ENCODE measurements at regions not wholly inside any gene's neighbourhood (a gene's known extent, or its start where the extent isn't known, plus 50 kb on each side); places are given as distances from the start of the nearest gene placed in this dataset.

- H3K4me3 Mint-ChIP-seq (ENCODE audit: unreplicated experiment): no peak overlapping the region
- Histone ChIP-seq H3K4me1 (ENCODE audit: insufficient read depth, low read length) (peaks cover 26% of the 10 kb centered on the region), H3K27ac (ENCODE audit: low read depth, low read length) (peak overlapping the region; percentile 56), H3K79me2 (ENCODE audit: insufficient read depth, low read length) (no peaks in the 10 kb centered on the region), H3K27me3 (ENCODE audit: insufficient read depth, low read length) (no peaks in the 10 kb centered on the region), H2AFZ (ENCODE audit: low read depth, low read length) (no peak overlapping the region), H3K9me3 (ENCODE audit: insufficient read depth, low read depth, low read length) (no peaks in the 10 kb centered on the region), H3K4me2 (ENCODE audit: low read length) (no peak overlapping the region), H3K4me3 (ENCODE audit: insufficient read depth, low read depth, low read length) (no peak overlapping the region), H3K9ac (ENCODE audit: low read length) (no peak overlapping the region), H3K36me3 (ENCODE audit: insufficient read depth, low read length) (no peaks in the 10 kb centered on the region), H4K20me1 (ENCODE audit: insufficient read depth, low read length) (no peaks in the 10 kb centered on the region)
- peaks cover 3% of the 10 kb centered on the region for H3K36me3 Mint-ChIP-seq (ENCODE audit: low read depth, unreplicated experiment)
- TF ChIP-seq EZH2 (IDR thresholded peaks at IDR 0.05; ENCODE audit: insufficient read depth, low read length): no peak
- TF ChIP-seq, protein P1, sequence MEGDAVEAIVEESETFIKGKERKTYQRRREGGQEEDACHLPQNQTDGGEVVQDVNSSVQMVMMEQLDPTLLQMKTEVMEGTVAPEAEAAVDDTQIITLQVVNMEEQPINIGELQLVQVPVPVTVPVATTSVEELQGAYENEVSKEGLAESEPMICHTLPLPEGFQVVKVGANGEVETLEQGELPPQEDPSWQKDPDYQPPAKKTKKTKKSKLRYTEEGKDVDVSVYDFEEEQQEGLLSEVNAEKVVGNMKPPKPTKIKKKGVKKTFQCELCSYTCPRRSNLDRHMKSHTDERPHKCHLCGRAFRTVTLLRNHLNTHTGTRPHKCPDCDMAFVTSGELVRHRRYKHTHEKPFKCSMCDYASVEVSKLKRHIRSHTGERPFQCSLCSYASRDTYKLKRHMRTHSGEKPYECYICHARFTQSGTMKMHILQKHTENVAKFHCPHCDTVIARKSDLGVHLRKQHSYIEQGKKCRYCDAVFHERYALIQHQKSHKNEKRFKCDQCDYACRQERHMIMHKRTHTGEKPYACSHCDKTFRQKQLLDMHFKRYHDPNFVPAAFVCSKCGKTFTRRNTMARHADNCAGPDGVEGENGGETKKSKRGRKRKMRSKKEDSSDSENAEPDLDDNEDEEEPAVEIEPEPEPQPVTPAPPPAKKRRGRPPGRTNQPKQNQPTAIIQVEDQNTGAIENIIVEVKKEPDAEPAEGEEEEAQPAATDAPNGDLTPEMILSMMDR (IDR thresholded peaks at IDR 0.05; ENCODE audit: insufficient read depth, low read depth, low read length): peak; percentile 17
- peaks cover 52% of the 10 kb centered on the region for H3K4me1 Mint-ChIP-seq (ENCODE audit: low read depth, unreplicated experiment)
- FAIRE-seq (peak; percentile 9), DNase-seq (ENCODE audit: low read depth) (no peak)
- no peaks in the 10 kb centered on the region for H3K27me3 Mint-ChIP-seq (ENCODE audit: low read depth, unreplicated experiment)
- H3K9me3 Mint-ChIP-seq (ENCODE audit: unreplicated experiment): peaks cover 2% of the 10 kb centered on the region
- peak overlapping the region; percentile 81 for H3K27ac Mint-ChIP-seq (ENCODE audit: unreplicated experiment)
Measured at GRCh38 chr1:93734999-93735398, 53.4 kb upstream of the BCAR3 start.

DNA sequence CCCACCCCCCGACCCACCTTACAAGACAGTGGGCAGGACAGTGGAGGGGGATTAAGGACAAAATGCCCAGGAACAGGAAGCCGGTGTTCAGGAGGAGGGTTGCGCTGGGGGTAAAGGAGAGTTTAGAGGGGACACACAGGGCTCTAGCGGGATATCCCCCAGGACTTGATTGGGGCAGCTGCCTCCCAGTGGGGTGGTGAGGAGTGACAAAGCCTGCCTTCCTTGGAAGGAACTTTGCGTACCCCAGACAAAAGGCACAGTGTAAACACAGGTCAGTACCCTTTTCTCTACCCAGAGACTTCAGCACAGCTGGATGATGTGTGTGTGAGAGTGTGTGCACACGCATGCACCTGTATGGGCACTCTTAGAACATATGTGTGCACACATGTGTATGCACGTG lies 51.7 kb upstream of the BCAR3 start:
- peaks cover 2% of the 10 kb centered on the region for H3K9me3 Mint-ChIP-seq (ENCODE audit: unreplicated experiment)
- no peaks in the 10 kb centered on the region for H3K27me3 ChIP-seq (ENCODE audit: insufficient read depth, low read length)
- no peak overlapping the region for H3K9ac ChIP-seq (ENCODE audit: low read length)
- H3K4me3 Mint-ChIP-seq (ENCODE audit: unreplicated experiment): no peak overlapping the region
- H3K27me3 Mint-ChIP-seq (ENCODE audit: low read depth, unreplicated experiment): no peaks in the 10 kb centered on the region
- no peak overlapping the region for H2AFZ ChIP-seq (ENCODE audit: low read depth, low read length)
- H3K4me1 Mint-ChIP-seq (ENCODE audit: low read depth, unreplicated experiment): peaks cover 50% of the 10 kb centered on the region
- no peaks in the 10 kb centered on the region for H3K79me2 ChIP-seq (ENCODE audit: insufficient read depth, low read length)
- H3K4me3 ChIP-seq (ENCODE audit: insufficient read depth, low read depth, low read length): no peak overlapping the region
- H4K20me1 ChIP-seq (ENCODE audit: insufficient read depth, low read length): no peaks in the 10 kb centered on the region
- no peak overlapping the region for H3K27ac ChIP-seq (ENCODE audit: low read depth, low read length)
- H3K36me3 ChIP-seq (ENCODE audit: insufficient read depth, low read length): no peaks in the 10 kb centered on the region
- TF ChIP-seq EZH2 (IDR thresholded peaks at IDR 0.05; ENCODE audit: insufficient read depth, low read length): no peak
- TF ChIP-seq, protein P1 (IDR thresholded peaks at IDR 0.05; ENCODE audit: insufficient read depth, low read depth, low read length): no peak
- DNase-seq (ENCODE audit: low read depth): no peak
- no peaks in the 10 kb centered on the region for H3K9me3 ChIP-seq (ENCODE audit: insufficient read depth, low read depth, low read length)
- peaks cover 3% of the 10 kb centered on the region for H3K36me3 Mint-ChIP-seq (ENCODE audit: low read depth, unreplicated experiment)
- no peak overlapping the region for H3K4me2 ChIP-seq (ENCODE audit: low read length)
- no peak overlapping the region for H3K27ac Mint-ChIP-seq (ENCODE audit: unreplicated experiment)
- peaks cover 17% of the 10 kb centered on the region for H3K4me1 ChIP-seq (ENCODE audit: insufficient read depth, low read length)
- no peak for FAIRE-seq

DNA sequence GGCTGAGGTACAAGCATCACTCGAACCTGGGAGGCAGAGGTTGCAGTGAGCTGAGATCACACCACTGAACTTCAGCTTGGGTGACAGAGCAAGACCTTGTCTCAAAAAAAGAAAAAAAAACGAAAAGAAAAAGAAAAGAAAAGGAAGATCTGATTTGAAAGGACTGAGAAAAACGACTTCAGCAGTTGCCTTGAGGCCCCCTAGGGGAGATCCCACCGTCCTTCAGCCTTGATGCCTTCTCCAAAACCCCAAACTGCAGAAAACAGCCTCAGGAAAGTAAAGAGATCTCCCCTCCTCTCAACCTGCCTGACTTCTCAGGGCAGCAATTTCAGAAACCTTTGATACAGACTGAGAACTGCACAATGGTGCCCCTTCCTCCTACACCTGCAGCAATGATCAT lies 50.9 kb upstream of the BCAR3 start:
- no peaks in the 10 kb centered on the region for H3K9me3 Mint-ChIP-seq (ENCODE audit: unreplicated experiment)
- Histone ChIP-seq H3K27me3 (ENCODE audit: insufficient read depth, low read length) (no peaks in the 10 kb centered on the region), H3K4me1 (ENCODE audit: insufficient read depth, low read length) (peaks cover 15% of the 10 kb centered on the region), H3K4me3 (ENCODE audit: insufficient read depth, low read depth, low read length) (no peak overlapping the region), H3K9ac (ENCODE audit: low read length) (no peak overlapping the region), H4K20me1 (ENCODE audit: insufficient read depth, low read length) (no peaks in the 10 kb centered on the region), H2AFZ (ENCODE audit: low read depth, low read length) (no peak overlapping the region), H3K27ac (ENCODE audit: low read depth, low read length) (no peak overlapping the region), H3K36me3 (ENCODE audit: insufficient read depth, low read length) (no peaks in the 10 kb centered on the region), H3K4me2 (ENCODE audit: low read length) (no peak overlapping the region), H3K9me3 (ENCODE audit: insufficient read depth, low read depth, low read length) (no peaks in the 10 kb centered on the region), H3K79me2 (ENCODE audit: insufficient read depth, low read length) (no peaks in the 10 kb centered on the region)
- H3K27me3 Mint-ChIP-seq (ENCODE audit: low read depth, unreplicated experiment): no peaks in the 10 kb centered on the region
- FAIRE-seq: no peak
- peaks cover 45% of the 10 kb centered on the region for H3K4me1 Mint-ChIP-seq (ENCODE audit: low read depth, unreplicated experiment)
- no peak overlapping the region for H3K4me3 Mint-ChIP-seq (ENCODE audit: unreplicated experiment)
- H3K36me3 Mint-ChIP-seq (ENCODE audit: low read depth, unreplicated experiment): peaks cover 3% of the 10 kb centered on the region
- no peak for DNase-seq (ENCODE audit: low read depth)
- TF ChIP-seq, protein P1 (IDR thresholded peaks at IDR 0.05; ENCODE audit: insufficient read depth, low read depth, low read length): peak; percentile 35
- TF ChIP-seq EZH2 (IDR thresholded peaks at IDR 0.05; ENCODE audit: insufficient read depth, low read length): no peak
- no peak overlapping the region for H3K27ac Mint-ChIP-seq (ENCODE audit: unreplicated experiment)
